B cell (primary cell): ENCODE measurements at regions not wholly inside any gene's neighbourhood (a gene's known extent, or its start where the extent isn't known, plus 50 kb on each side); places are given as distances from the start of the nearest gene placed in this dataset.

ENCODE experiments used
- ATAC-seq: fragments of 200-7000 bp; cut with Tn5 transposase; one replicate; pipeline ENCODE4 v1.10.0; 2021; ENCODE audit warnings: low read depth, mild to moderate bottlenecking, moderate number of reproducible peaks, moderate library complexity
- CTCF ChIA-PET: fragments of 350-600 bp; sonication (Branson Sonifier 250); formaldehyde crosslinking; loops from one replicate; lab custom pipeline; 2021; ENCODE audit warnings: antibody characterized with exemption, inconsistent platforms; lab: Charles Lee
- POLR2A ChIA-PET: fragments of 350-600 bp; sonication (Branson Sonifier 250); formaldehyde crosslinking; loops from one replicate; lab custom pipeline; 2021; ENCODE audit warnings: antibody characterized with exemption; lab: Charles Lee
- DNase-seq: peaks from one replicate; pipeline ENCODE4 v3.0.0; 2013
- H2AFZ ChIP-seq: 2 replicates; pipeline ENCODE4 v1.6.1; 2012; ENCODE audit warnings: mild to moderate bottlenecking, low read depth, low read length; ENCODE audit not compliant: insufficient read depth, poor library complexity, severe bottlenecking
- H3K27ac ChIP-seq, 2 donors: 1 replicate in 1 of 2; 2 replicates in 1 of 2; pipeline ENCODE4 v1.5.1; 2012 to 2013; ENCODE audit warnings: low read length in 2 of 2, mild to moderate bottlenecking in 2 of 2, moderate library complexity in 1 of 2
- H3K27me3 ChIP-seq, 4 experiments: fragments of 200-600 bp in 1 of 4; sonication (generic) in 1 of 4; replicated peaks in 1 of 4; 1 replicate in 2 of 4; 2 replicates in 2 of 4; pipeline versions ENCODE4 v1.6.1 to v1.7.0; 2013 to 2016; ENCODE audit warnings: low read length in 3 of 4, mild to moderate bottlenecking in 2 of 4, mixed read lengths in 1 of 4, moderate library complexity in 1 of 4; ENCODE audit not compliant: insufficient read depth in 4 of 4, control insufficient read depth in 3 of 4; ENCODE audit errors: control extremely low read depth in 1 of 4
- H3K36me3 ChIP-seq, 2 experiments: replicated peaks in 1 of 2; 1 replicate in 1 of 2; 2 replicates in 1 of 2; pipeline versions ENCODE4 v1.6.1 to v1.7.1; 2013; ENCODE audit warnings: low read length in 1 of 2; ENCODE audit not compliant: insufficient read depth in 2 of 2, control insufficient read depth in 1 of 2; ENCODE audit errors: control extremely low read depth in 1 of 2, extremely low read depth in 1 of 2
- H3K4me1 ChIP-seq, 2 donors: fragments of 200-600 bp in 1 of 2; sonication (generic) in 1 of 2; 1 replicate in 1 of 2; 2 replicates in 1 of 2; pipeline versions ENCODE4 v1.5.1 to v1.6.1; 2013 to 2017; ENCODE audit warnings: low read length in 2 of 2; ENCODE audit not compliant: control insufficient read depth in 2 of 2, insufficient read depth in 2 of 2
- H3K4me2 ChIP-seq: replicated peaks from 2 replicates; pipeline ENCODE3; 2012; ENCODE audit warnings: mild to moderate bottlenecking, low read depth, low read length; ENCODE audit not compliant: poor library complexity, severe bottlenecking
- H3K4me3 ChIP-seq, 5 experiments: fragments of 200-600 bp in 1 of 5; sonication (generic) in 1 of 5; 1 replicate in 3 of 5; 2 replicates in 2 of 5; pipeline versions ENCODE4 v1.5.1 to v1.7.0; 2011 to 2016; ENCODE audit warnings: low read length in 4 of 5, mild to moderate bottlenecking in 4 of 5, low read depth in 2 of 5, control low read depth in 1 of 5, moderate library complexity in 1 of 5; ENCODE audit not compliant: insufficient read depth in 1 of 5; ENCODE audit errors: control extremely low read depth in 1 of 5, extremely low read depth in 1 of 5
- H3K79me2 ChIP-seq: fragments of 200-600 bp; sonication (generic); one replicate; pipeline ENCODE4 v1.6.0; 2016; ENCODE audit warnings: low read length; ENCODE audit not compliant: control insufficient read depth, insufficient read depth
- H3K9ac ChIP-seq: fragments of 200-600 bp; sonication (generic); 2 replicates; pipeline ENCODE4 v1.6.1; 2017; ENCODE audit warnings: mild to moderate bottlenecking, low read length, moderate library complexity
- H3K9me3 ChIP-seq, 3 donors: one replicate each; pipeline versions ENCODE4 v1.6.1 to v1.7.1; 2013; ENCODE audit warnings: low read length in 2 of 3; ENCODE audit not compliant: control insufficient read depth in 2 of 3, insufficient read depth in 1 of 3; ENCODE audit errors: control extremely low read depth in 1 of 3
- H4K20me1 ChIP-seq: 2 replicates; pipeline ENCODE4 v1.6.0; 2012; ENCODE audit warnings: mild to moderate bottlenecking, low read length; ENCODE audit not compliant: insufficient read depth, control insufficient read depth, poor library complexity, severe bottlenecking
- H3K27ac Mint-ChIP-seq: one replicate; pipeline ENCODE4 v1.8.0; 2021; ENCODE audit warnings: mixed read lengths
- H3K27me3 Mint-ChIP-seq: one replicate; pipeline ENCODE4 v1.8.0; 2021; ENCODE audit warnings: mixed read lengths
- H3K4me1 Mint-ChIP-seq: one replicate; pipeline ENCODE4 v1.8.0; 2021; ENCODE audit warnings: mixed read lengths
- H3K4me3 Mint-ChIP-seq: one replicate; pipeline ENCODE4 v1.8.0; 2021; ENCODE audit warnings: mixed read lengths
- H3K9me3 Mint-ChIP-seq: one replicate; pipeline ENCODE4 v1.8.0; 2022; ENCODE audit warnings: mixed read lengths; ENCODE audit not compliant: insufficient read depth
- EZH2 ChIP-seq: IDR thresholded peaks from 2 replicates; pipeline ENCODE4 v1.6.1; 2012; ENCODE audit warnings: borderline replicate concordance, low read depth, mild to moderate bottlenecking, moderate library complexity, low read length; ENCODE audit not compliant: insufficient read depth, poor library complexity, severe bottlenecking
- WGBS: methylation state at CpG from one replicate; pipeline ENCODE4 v1.1.5; 2013; ENCODE audit warnings: missing lambda C conversion rate; ENCODE audit not compliant: insufficient coverage; 5-methylcytosine and 5-hydroxymethylcytosine counted together
- intact Hi-C: fragments of 100-400 bp; cut with micrococcal nuclease; formaldehyde crosslinking; loops from one replicate; pipeline ENCODE4 v1.10.0; 2022
- TF ChIP-seq, protein P1 (sequence below): fragments of 200-600 bp; IDR thresholded peaks from one replicate; pipeline ENCODE4 v1.8.0; 2022; ENCODE audit warnings: antibody characterized with exemption, mild to moderate bottlenecking

DNA sequence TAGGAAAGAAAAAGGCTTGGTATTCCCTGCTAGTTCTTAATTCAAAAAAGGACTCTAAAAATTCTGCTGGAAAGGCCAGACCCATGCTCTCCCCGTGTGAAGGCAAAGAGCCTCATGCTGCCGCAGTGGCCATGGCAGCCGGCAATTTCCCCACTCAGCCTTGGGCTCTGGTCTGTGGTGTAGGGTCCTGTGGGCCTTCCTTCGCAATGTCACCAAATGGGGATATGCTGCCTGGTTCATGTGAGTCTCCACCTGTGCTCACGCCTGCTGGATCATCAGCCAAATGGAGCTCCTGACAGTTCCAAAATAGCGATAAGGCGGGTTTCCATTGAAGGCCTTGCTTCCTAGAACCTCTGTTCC lies 282.8 kb upstream of the ATP5MC3 start:
- WGBS, result 93% methylated on average over 7 of the region's 7 CpGs

GRCh38 chr2:175463589-175464310 lies 282.2 kb upstream of the ATP5MC3 start:
- DNase-seq (no peak), ATAC-seq (no peak)
- Histone ChIP-seq H3K79me2 (no peaks in the 10 kb centered on the region), H3K9ac (no peak overlapping the region), H3K4me3 (no peak overlapping the region), H3K4me1 (no peaks in the 10 kb centered on the region), H3K27me3 (no peaks in the 10 kb centered on the region), H4K20me1 (no peaks in the 10 kb centered on the region), H3K36me3 (no peaks in the 10 kb centered on the region), H3K27ac (no peak overlapping the region), H3K9me3 (peaks cover 0 to 8% (median 2%) of the 10 kb centered on the region in 3 donors), H3K4me2 (no peak overlapping the region), H2AFZ (no peak overlapping the region)
- intact Hi-C loops, result no loop called here
- H3K4me3 Mint-ChIP-seq, result no peak overlapping the region
- H3K4me1 Mint-ChIP-seq, result no peaks in the 10 kb centered on the region
- peaks cover 5% of the 10 kb centered on the region for H3K9me3 Mint-ChIP-seq
- WGBS, result 91% methylated on average over 8 of the region's 11 CpGs
- H3K27me3 Mint-ChIP-seq, result no peaks in the 10 kb centered on the region
- CTCF ChIA-PET, result no interaction called here
- no peak overlapping the region for H3K27ac Mint-ChIP-seq
- TF ChIP-seq EZH2, result no peak
- TF ChIP-seq, protein P1, sequence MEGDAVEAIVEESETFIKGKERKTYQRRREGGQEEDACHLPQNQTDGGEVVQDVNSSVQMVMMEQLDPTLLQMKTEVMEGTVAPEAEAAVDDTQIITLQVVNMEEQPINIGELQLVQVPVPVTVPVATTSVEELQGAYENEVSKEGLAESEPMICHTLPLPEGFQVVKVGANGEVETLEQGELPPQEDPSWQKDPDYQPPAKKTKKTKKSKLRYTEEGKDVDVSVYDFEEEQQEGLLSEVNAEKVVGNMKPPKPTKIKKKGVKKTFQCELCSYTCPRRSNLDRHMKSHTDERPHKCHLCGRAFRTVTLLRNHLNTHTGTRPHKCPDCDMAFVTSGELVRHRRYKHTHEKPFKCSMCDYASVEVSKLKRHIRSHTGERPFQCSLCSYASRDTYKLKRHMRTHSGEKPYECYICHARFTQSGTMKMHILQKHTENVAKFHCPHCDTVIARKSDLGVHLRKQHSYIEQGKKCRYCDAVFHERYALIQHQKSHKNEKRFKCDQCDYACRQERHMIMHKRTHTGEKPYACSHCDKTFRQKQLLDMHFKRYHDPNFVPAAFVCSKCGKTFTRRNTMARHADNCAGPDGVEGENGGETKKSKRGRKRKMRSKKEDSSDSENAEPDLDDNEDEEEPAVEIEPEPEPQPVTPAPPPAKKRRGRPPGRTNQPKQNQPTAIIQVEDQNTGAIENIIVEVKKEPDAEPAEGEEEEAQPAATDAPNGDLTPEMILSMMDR, result no peak
- POLR2A ChIA-PET, result no interaction called here

More for the DNA sequence above, 282.8 kb upstream of the ATP5MC3 start:
- Histone ChIP-seq H3K36me3 (no peaks in the 10 kb centered on the region), H3K4me3 (no peak overlapping the region), H3K9ac (no peak overlapping the region), H3K27me3 (no peaks in the 10 kb centered on the region), H4K20me1 (no peaks in the 10 kb centered on the region), H2AFZ (no peak overlapping the region), H3K9me3 (peaks cover 0 to 8% (median 2%) of the 10 kb centered on the region in 3 donors), H3K4me1 (no peaks in the 10 kb centered on the region), H3K27ac (no peak overlapping the region), H3K4me2 (no peak overlapping the region), H3K79me2 (no peaks in the 10 kb centered on the region)
- TF ChIP-seq, protein P1, result no peak
- TF ChIP-seq EZH2, result no peak
- H3K4me1 Mint-ChIP-seq, result no peaks in the 10 kb centered on the region
- H3K27me3 Mint-ChIP-seq, result no peaks in the 10 kb centered on the region
- POLR2A ChIA-PET, result no interaction called here
- CTCF ChIA-PET, result no interaction called here
- no peak for DNase-seq
- intact Hi-C loops, result no loop called here
- no peak overlapping the region for H3K27ac Mint-ChIP-seq
- peaks cover 5% of the 10 kb centered on the region for H3K9me3 Mint-ChIP-seq
- no peak for ATAC-seq
- H3K4me3 Mint-ChIP-seq, result no peak overlapping the region
